ACC112 (cell line): ENCODE measurements at regions not wholly inside any gene's neighbourhood (a gene's known extent, or its start where the extent isn't known, plus 50 kb on each side); places are given as distances from the start of the nearest gene placed in this dataset.
"Not testable (repeated sequence)": the region's sequence is repeated elsewhere in the genome, so short reads cannot be mapped to it uniquely, and the experiment has no call there.

Experiments
- H2AFZ ChIP-seq: fragments of 200-600 bp; sonication (generic); one replicate; pipeline ENCODE4 v1.6.0; 2017; ENCODE audit warnings: antibody characterized with exemption, low read length; ENCODE audit not compliant: unreplicated experiment
- H3K27ac ChIP-seq: fragments of 200-600 bp; sonication (generic); 2 replicates; pipeline ENCODE4 v1.5.1; 2014; ENCODE audit warnings: low read depth, mild to moderate bottlenecking, antibody characterized with exemption, low read length, moderate library complexity
- H3K27me3 ChIP-seq: fragments of 200-600 bp; sonication (generic); 2 replicates; pipeline ENCODE4 v1.6.1; 2014; ENCODE audit warnings: mild to moderate bottlenecking, antibody characterized with exemption, low read length, moderate library complexity, mixed read lengths; ENCODE audit not compliant: insufficient read depth
- H3K36me3 ChIP-seq: fragments of 200-600 bp; sonication (generic); 2 replicates; pipeline ENCODE4 v1.6.1; 2016; ENCODE audit warnings: mild to moderate bottlenecking, antibody characterized with exemption, low read length, moderate library complexity, mixed read lengths; ENCODE audit not compliant: insufficient read depth
- H3K4me1 ChIP-seq: fragments of 200-600 bp; sonication (generic); one replicate; pipeline ENCODE4 v1.6.1; 2016; ENCODE audit warnings: low read length, mixed read lengths; ENCODE audit not compliant: insufficient read depth, unreplicated experiment, control insufficient read depth
- H3K4me3 ChIP-seq: fragments of 200-600 bp; sonication (generic); 2 replicates; pipeline ENCODE4 v1.5.1; 2014; ENCODE audit warnings: mild to moderate bottlenecking, low read depth, low read length
- H3K79me2 ChIP-seq: fragments of 200-600 bp; sonication (generic); one replicate; pipeline ENCODE4 v1.6.0; 2016; ENCODE audit warnings: low read length; ENCODE audit not compliant: control insufficient read depth, unreplicated experiment, insufficient read depth

DNA sequence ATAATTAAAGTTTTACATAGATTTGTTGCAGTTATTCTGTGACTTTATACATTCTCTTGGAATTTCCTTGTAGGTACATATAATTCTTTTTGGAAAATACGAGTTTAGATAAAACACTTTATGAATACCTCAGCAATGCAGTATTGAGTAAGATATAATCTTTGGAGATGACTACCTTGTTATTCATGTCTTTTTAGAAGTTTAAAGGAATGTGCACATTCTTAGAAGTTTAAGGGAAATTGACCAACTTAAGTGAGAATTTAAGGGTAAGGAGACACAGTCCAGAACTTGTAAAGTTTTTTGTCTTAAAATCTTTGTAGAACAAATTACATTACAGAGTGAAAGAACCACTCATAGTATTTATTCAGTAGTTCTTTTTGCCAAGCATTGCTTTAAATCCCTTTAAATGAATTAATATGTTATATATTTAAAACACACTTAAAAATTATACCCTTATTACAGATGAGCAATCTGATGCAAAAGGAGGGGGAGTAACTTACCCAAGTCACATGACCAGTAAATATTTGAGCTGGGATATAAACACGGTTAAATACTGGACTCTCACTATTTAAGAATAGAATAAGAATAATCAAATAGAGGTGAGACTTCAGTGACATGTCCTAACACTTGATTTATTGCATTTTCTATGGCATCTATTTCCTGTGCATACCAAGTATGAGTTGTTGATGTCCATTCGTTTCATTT, 139.5 kb upstream of the FERD3L start:
- no peaks in the 10 kb centered on the region for H3K79me2 ChIP-seq
- H3K27me3 ChIP-seq: no peaks in the 10 kb centered on the region
- peaks cover 37% of the 10 kb centered on the region for H3K4me1 ChIP-seq
- peak overlapping the region; percentile 90 for H3K27ac ChIP-seq
- H2AFZ ChIP-seq: peak overlapping the region; percentile 28
- no peaks in the 10 kb centered on the region for H3K36me3 ChIP-seq
- H3K4me3 ChIP-seq: peak overlapping the region; percentile 21; the same call in 1 of the 2 replicates

DNA sequence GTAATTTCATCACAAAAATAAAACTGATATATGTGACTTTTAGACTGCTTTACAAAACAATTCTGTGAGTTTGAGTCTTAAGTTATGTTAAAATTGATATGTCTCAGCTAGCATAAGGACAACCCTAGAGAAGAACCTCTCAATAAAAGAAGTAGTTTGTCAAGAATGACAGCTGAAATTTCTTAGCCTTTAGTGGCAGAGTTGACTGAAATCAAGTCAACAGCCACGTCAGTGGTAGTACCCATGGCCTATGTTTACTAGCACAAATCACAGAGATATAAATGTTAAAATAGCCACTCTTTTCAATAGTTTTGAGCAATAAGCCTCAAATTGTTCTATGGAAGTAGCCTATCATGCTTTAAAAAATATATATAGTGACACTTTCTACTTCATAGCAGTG, 138.9 kb upstream of the FERD3L start:
- Histone ChIP-seq H3K79me2 (no peaks in the 10 kb centered on the region), H3K27ac (peak overlapping the region; percentile 90), H3K36me3 (no peaks in the 10 kb centered on the region), H3K4me1 (peaks cover 33% of the 10 kb centered on the region), H3K4me3 (peak overlapping the region; percentile 33; the same call in 1 of the 2 replicates), H2AFZ (peak overlapping the region; percentile 94), H3K27me3 (no peaks in the 10 kb centered on the region)

GRCh38 chr7:19275000-19275399, 129.8 kb upstream of the FERD3L start:
- Histone ChIP-seq H2AFZ (no peak overlapping the region), H3K27me3 (no peaks in the 10 kb centered on the region), H3K36me3 (no peaks in the 10 kb centered on the region), H3K4me3 (no peak overlapping the region), H3K4me1 (peaks cover under 1% of the 10 kb centered on the region), H3K27ac (no peak overlapping the region), H3K79me2 (no peaks in the 10 kb centered on the region)

DNA sequence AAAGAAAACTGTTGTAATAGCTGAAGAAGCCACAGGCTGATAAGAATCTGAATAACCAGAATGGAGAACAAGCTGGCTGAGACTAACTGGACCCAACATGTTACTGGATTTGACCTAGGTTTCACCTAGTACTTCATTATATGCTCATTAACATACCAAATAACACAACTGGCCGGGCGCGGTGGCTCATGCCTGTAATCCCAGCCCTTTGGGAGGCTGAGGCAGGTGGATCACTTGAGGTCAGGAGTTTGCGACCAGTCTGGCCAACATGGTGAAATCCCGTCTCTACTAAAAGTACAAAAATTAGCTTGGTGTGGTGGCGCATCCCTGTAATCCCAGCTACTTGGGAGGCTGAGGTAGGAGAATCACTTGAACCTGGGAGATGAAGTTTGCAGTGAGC, 127.1 kb upstream of the FERD3L start:
- H3K27me3 ChIP-seq, H3K4me3 ChIP-seq, H3K79me2 ChIP-seq, H3K36me3 ChIP-seq, H2AFZ ChIP-seq, H3K27ac ChIP-seq: not testable (repeated sequence)
- H3K4me1 ChIP-seq: peaks cover 12% of the 10 kb centered on the region

DNA sequence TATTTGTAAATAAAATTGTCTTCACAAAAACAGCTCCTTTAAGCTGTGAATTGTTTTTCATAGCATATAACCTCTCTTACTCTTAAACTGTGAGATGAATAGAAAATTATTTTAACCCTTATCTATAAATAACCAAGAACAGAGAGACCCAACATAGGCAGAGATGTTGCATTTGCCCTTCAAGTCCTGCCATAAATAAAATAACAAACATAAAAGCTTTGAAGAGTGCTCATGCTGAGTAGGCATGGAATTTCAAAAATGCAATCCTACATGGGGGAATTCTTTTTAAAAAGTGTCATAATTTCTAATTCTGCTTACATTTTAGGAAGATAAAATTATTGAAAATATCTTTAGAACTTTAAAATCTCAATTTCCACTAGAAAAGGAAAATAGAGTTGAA, 124.1 kb upstream of the FERD3L start:
- Histone ChIP-seq H3K4me1 (peaks cover 12% of the 10 kb centered on the region), H3K27me3 (no peaks in the 10 kb centered on the region), H3K79me2 (no peaks in the 10 kb centered on the region), H3K27ac (peak overlapping the region; percentile 27), H3K36me3 (no peaks in the 10 kb centered on the region), H3K4me3 (peak overlapping the region; percentile 67), H2AFZ (peak overlapping the region; percentile 92)

GRCh38 chr7:19268737-19269136, 123.5 kb upstream of the FERD3L start:
- H3K27me3 ChIP-seq: no peaks in the 10 kb centered on the region
- H2AFZ ChIP-seq: peak overlapping the region; percentile 92
- H3K27ac ChIP-seq: peak overlapping the region; percentile 27
- H3K36me3 ChIP-seq: no peaks in the 10 kb centered on the region
- no peaks in the 10 kb centered on the region for H3K79me2 ChIP-seq
- peaks cover 12% of the 10 kb centered on the region for H3K4me1 ChIP-seq
- peak overlapping the region; percentile 67 for H3K4me3 ChIP-seq

DNA sequence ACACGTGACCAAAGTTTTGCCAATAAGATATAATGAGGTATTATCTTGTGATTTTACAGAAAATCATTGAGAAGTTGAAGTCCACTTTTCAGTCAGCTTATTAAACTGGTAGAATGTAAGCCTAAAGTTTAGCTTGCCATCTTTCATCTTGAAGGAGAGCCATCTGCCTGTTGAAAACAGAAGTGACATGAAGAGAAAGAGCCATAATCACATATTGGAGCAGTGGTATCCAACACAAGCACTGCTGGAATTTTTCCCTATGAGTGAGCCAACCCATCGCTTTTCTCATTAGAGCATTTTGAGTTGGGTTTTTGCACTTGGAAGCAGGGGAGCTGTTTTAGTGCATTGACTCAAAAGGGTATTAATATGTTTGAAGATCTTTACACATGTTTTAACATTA, 117.6 kb upstream of the FERD3L start:
- H3K36me3 ChIP-seq: no peaks in the 10 kb centered on the region
- H3K4me1 ChIP-seq: no peaks in the 10 kb centered on the region
- no peak overlapping the region for H3K27ac ChIP-seq
- H3K4me3 ChIP-seq: no peak overlapping the region
- no peak overlapping the region for H2AFZ ChIP-seq
- H3K27me3 ChIP-seq: no peaks in the 10 kb centered on the region
- no peaks in the 10 kb centered on the region for H3K79me2 ChIP-seq

DNA sequence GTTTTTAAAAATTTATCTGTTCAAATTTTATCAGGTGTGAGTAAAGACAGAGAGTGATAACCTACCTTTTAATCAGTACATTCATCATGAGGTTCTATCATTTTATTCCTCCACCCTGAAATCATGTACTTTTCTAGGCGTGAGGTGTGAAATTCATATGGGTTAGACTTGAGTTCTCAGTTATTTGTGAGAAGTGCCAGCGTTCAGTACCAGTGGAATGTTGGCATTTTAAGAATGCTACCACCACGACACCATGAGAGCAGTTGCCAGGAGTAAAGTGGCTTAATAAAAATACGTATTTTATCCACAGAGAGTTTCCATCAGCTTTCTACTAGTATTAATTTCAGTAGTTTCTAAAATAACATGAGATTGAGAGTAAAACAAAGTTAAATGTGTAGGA, 104.1 kb upstream of the FERD3L start:
- H3K4me3 ChIP-seq: no peak overlapping the region
- peaks cover 21% of the 10 kb centered on the region for H3K4me1 ChIP-seq
- no peaks in the 10 kb centered on the region for H3K36me3 ChIP-seq
- H3K79me2 ChIP-seq: no peaks in the 10 kb centered on the region
- H3K27me3 ChIP-seq: no peaks in the 10 kb centered on the region
- H2AFZ ChIP-seq: peak overlapping the region; percentile 6
- H3K27ac ChIP-seq: peak overlapping the region; percentile 48; the same call in 1 of the 2 replicates

DNA sequence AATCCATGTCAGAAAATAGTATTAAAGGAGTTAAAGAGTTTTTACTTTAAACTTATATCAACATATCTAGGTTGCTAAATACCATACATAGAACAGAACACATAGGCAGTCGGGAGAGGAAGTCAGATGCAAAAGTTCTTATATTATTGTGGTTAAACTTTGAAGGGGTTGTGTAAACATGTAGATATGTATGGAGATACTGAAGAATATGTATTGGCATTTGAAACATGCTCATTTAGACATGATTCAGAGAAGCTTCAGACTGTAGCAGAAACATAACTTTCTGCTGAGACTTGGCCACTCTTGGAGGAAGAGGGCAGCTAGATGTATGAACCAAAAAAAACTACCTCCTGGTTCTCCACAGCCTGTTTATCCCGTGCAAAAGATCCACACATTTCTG, 103.5 kb upstream of the FERD3L start:
- H3K27me3 ChIP-seq: no peaks in the 10 kb centered on the region
- peak overlapping the region; percentile 48; the same call in 1 of the 2 replicates for H3K27ac ChIP-seq
- H3K4me3 ChIP-seq: no peak overlapping the region
- H2AFZ ChIP-seq: peak overlapping the region; percentile 6
- no peaks in the 10 kb centered on the region for H3K36me3 ChIP-seq
- H3K79me2 ChIP-seq: no peaks in the 10 kb centered on the region
- H3K4me1 ChIP-seq: peaks cover 21% of the 10 kb centered on the region

DNA sequence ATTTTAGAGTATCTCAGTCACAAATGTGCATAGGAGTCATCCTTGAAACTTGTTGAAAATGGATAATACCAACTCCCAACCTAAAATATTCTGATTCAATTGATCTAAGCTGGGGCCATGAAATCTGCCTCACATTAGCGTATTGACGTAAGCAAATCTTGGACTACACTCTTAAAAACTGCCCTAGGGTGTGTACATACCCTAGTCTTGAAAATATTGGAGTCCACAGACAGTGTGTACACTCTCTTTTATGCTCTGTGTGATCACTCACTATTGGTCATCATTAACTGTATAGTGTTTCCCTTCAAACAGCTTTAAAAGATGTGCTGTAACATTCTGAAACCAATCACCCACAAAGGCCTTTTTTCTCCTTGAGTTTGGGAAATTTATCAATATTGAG, 102.9 kb upstream of the FERD3L start:
- Histone ChIP-seq H3K79me2 (no peaks in the 10 kb centered on the region), H3K27me3 (no peaks in the 10 kb centered on the region), H3K4me1 (peaks cover 21% of the 10 kb centered on the region), H3K36me3 (no peaks in the 10 kb centered on the region), H3K4me3 (no peak overlapping the region), H3K27ac (no peak overlapping the region; the same call in 1 of the 2 replicates), H2AFZ (peak overlapping the region; percentile 6)

DNA sequence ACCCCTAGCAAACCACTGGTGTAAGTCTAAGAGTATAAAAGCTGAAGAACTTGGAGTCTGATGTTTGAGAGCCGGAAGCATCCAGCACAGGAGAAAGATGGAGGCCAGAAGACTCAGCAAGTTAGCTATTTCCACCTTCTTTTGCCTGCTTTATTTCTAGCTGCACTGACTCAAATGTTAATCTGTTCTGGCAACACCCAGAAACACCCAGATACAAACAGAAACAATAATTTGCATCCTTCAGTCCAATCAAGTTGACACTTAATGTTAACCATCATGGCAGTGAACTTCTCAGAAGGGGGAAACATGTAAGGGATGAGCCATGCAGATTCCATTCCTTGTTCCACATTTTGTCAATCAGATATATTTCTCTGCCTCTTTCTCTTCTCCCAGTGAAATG, 101.8 kb upstream of the FERD3L start:
- Histone ChIP-seq H3K79me2 (no peaks in the 10 kb centered on the region), H3K27me3 (no peaks in the 10 kb centered on the region), H3K4me1 (peaks cover 21% of the 10 kb centered on the region), H3K27ac (no peak overlapping the region), H3K4me3 (no peak overlapping the region), H2AFZ (no peak overlapping the region), H3K36me3 (no peaks in the 10 kb centered on the region)
